ENCODE measurements at regions not wholly inside any gene's neighbourhood (a gene's known extent, or its start where the extent isn't known, plus 50 kb on each side); places are given as distances from the start of the nearest gene placed in this dataset.

GRCh38 chr5:124634228-124634739, 112.2 kb downstream of the ZNF608 start:
- in situ Hi-C loops (cut with MboI; ENCODE audit: low pct_unique_long_range_greater_than_20kb in 2 of 9, low sequenced_read_pairs in 9 of 9, unreplicated experiment in 9 of 9): no loop called here
- H3K27ac ChIP-seq: no peak overlapping the region

GRCh38 chr5:124633209-124633608, 113.2 kb downstream of the ZNF608 start:
- Histone ChIP-seq H3K4me1 (replicated peaks in 1 of 2) (peaks cover 67 to 72% of the 10 kb centered on the region in 2 donors), H3K27ac (no peak overlapping the region), H3K4me3 (no peak overlapping the region)
- 82 to 100% (median 100%) methylated on average over 1 to 5 of the region's 5 CpGs; no CpG with 5 or more reads in 1 of the 10 experiments for WGBS, 10 experiments
- ATAC-seq (replicated peaks in 6 of 8): no peak
- in situ Hi-C loops (cut with MboI; ENCODE audit: low pct_unique_long_range_greater_than_20kb in 2 of 9, low sequenced_read_pairs in 9 of 9, unreplicated experiment in 9 of 9): no loop called here

More at GRCh38 chr5:124634228-124634739, 112.2 kb downstream of the ZNF608 start:
- WGBS, 10 experiments: 0% methylated on average over 1 of the region's 1 CpG; no CpG with 5 or more reads in 4 of the 10 experiments
- ATAC-seq (replicated peaks in 6 of 8): peak; percentile 72 to 88 (median 86)
- Histone ChIP-seq H3K4me3 (no peak overlapping the region), H3K4me1 (replicated peaks in 1 of 2) (peaks cover 60 to 68% of the 10 kb centered on the region in 2 donors)

- ATAC-seq (replicated peaks in 6 of 8): peak in 1 of 8 experiments; percentile 13
- Histone ChIP-seq H3K27ac (peak overlapping the region; percentile 51 to 59), H3K4me1 (replicated peaks in 1 of 2) (peaks cover 74 to 79% of the 10 kb centered on the region in 2 donors), H3K4me3 (no peak overlapping the region)
- 0 to 100% (median 31%) methylated on average over 1 to 3 of the region's 3 CpGs; no CpG with 5 or more reads in 4 of the 10 experiments for WGBS, 10 experiments
- in situ Hi-C loops (cut with MboI; ENCODE audit: low pct_unique_long_range_greater_than_20kb in 2 of 9, low sequenced_read_pairs in 9 of 9, unreplicated experiment in 9 of 9): no loop called here
These were observed 114.4 kb downstream of the ZNF608 start for GRCh38 chr5:124631874-124632550.

GRCh38 chr5:124630767-124631704, 115.4 kb downstream of the ZNF608 start:
- Histone ChIP-seq H3K4me1 (replicated peaks in 1 of 2) (peaks cover 74 to 76% of the 10 kb centered on the region in 2 donors), H3K27ac (peak overlapping the region in 1 of 2 donors; percentile 21), H3K4me3 (no peak overlapping the region)
- no peak for ATAC-seq (replicated peaks in 6 of 8)
- WGBS, 10 experiments: 81 to 100% (median 100%) methylated on average over 1 to 4 of the region's 5 CpGs; no CpG with 5 or more reads in 3 of the 10 experiments
- in situ Hi-C loops (cut with MboI; ENCODE audit: low pct_unique_long_range_greater_than_20kb in 2 of 9, low sequenced_read_pairs in 9 of 9, unreplicated experiment in 9 of 9): no loop called here

GRCh38 chr5:124628721-124629596, 117.5 kb downstream of the ZNF608 start:
- in situ Hi-C loops (cut with MboI; ENCODE audit: low pct_unique_long_range_greater_than_20kb in 2 of 9, low sequenced_read_pairs in 9 of 9, unreplicated experiment in 9 of 9): no loop called here
- H3K27ac ChIP-seq: peak overlapping the region; percentile 62 to 77
- peaks cover 55 to 60% of the 10 kb centered on the region in 2 donors for H3K4me1 ChIP-seq (replicated peaks in 1 of 2)
- no peak overlapping the region for H3K4me3 ChIP-seq
- 35 to 100% (median 50%) methylated on average over 1 to 8 of the region's 17 CpGs; no CpG with 5 or more reads in 3 of the 10 experiments for WGBS, 10 experiments
- peak; percentile 60 to 98 (median 96) for ATAC-seq (replicated peaks in 6 of 8)

- WGBS, 10 experiments: 20 to 100% (median 57%) methylated on average over 3 to 15 of the region's 17 CpGs
- Histone ChIP-seq H3K27ac (peak overlapping the region; percentile 62 to 77), H3K4me3 (no peak overlapping the region), H3K4me1 (replicated peaks in 1 of 2) (peaks cover 45 to 50% of the 10 kb centered on the region in 2 donors)
- in situ Hi-C loops (cut with MboI; ENCODE audit: low pct_unique_long_range_greater_than_20kb in 2 of 9, low sequenced_read_pairs in 9 of 9, unreplicated experiment in 9 of 9): no loop called here
- peak in 5 of 8 experiments; percentile 0 to 2 (median 1) for ATAC-seq (replicated peaks in 6 of 8)
These were observed 118.4 kb downstream of the ZNF608 start for GRCh38 chr5:124627815-124628595.

GRCh38 chr5:124626053-124626452, 120.4 kb downstream of the ZNF608 start:
- Histone ChIP-seq H3K4me1 (replicated peaks in 1 of 2) (peaks cover 26 to 32% of the 10 kb centered on the region in 2 donors), H3K27ac (no peak overlapping the region), H3K4me3 (no peak overlapping the region)
- in situ Hi-C loops (cut with MboI; ENCODE audit: low pct_unique_long_range_greater_than_20kb in 2 of 9, low sequenced_read_pairs in 9 of 9, unreplicated experiment in 9 of 9): no loop called here
- WGBS, 10 experiments: 70 to 100% (median 100%) methylated on average over 1 to 2 of the region's 2 CpGs; no CpG with 5 or more reads in 3 of the 10 experiments
- ATAC-seq (replicated peaks in 6 of 8): no peak

- peaks cover 7% of the 10 kb centered on the region in 2 donors for H3K4me1 ChIP-seq (replicated peaks in 1 of 2)
- no peak overlapping the region for H3K27ac ChIP-seq
- H3K4me3 ChIP-seq: no peak overlapping the region
- in situ Hi-C loops (cut with MboI; ENCODE audit: low pct_unique_long_range_greater_than_20kb in 2 of 9, low sequenced_read_pairs in 9 of 9, unreplicated experiment in 9 of 9): no loop called here
- no peak for ATAC-seq (replicated peaks in 6 of 8)
- 36 to 93% (median 84%) methylated on average over 1 to 5 of the region's 5 CpGs for WGBS, 10 experiments
These were observed 123.2 kb downstream of the ZNF608 start for GRCh38 chr5:124623265-124623664.

- no peak for ATAC-seq (replicated peaks in 6 of 8)
These were observed 123.6 kb downstream of the ZNF608 start for GRCh38 chr5:124622851-124623250.

GRCh38 chr5:124621279-124621678, 125.2 kb downstream of the ZNF608 start:
- in situ Hi-C loops (cut with MboI; ENCODE audit: low pct_unique_long_range_greater_than_20kb in 2 of 9, low sequenced_read_pairs in 9 of 9, unreplicated experiment in 9 of 9): no loop called here
- no peak overlapping the region for H3K4me3 ChIP-seq
- peaks cover 4 to 8% of the 10 kb centered on the region in 2 donors for H3K4me1 ChIP-seq (replicated peaks in 1 of 2)
- H3K27ac ChIP-seq: no peak overlapping the region
- ATAC-seq (replicated peaks in 6 of 8): no peak
- WGBS, 10 experiments: 0 to 97% (median 86%) methylated on average over 1 to 5 of the region's 5 CpGs; no CpG with 5 or more reads in 1 of the 10 experiments

More at GRCh38 chr5:124622851-124623250, 123.6 kb downstream of the ZNF608 start:
- WGBS, 10 experiments: 13 to 92% (median 78%) methylated on average over 2 to 3 of the region's 3 CpGs; no CpG with 5 or more reads in 1 of the 10 experiments
- in situ Hi-C loops (cut with MboI; ENCODE audit: low pct_unique_long_range_greater_than_20kb in 2 of 9, low sequenced_read_pairs in 9 of 9, unreplicated experiment in 9 of 9): no loop called here
- Histone ChIP-seq H3K4me3 (no peak overlapping the region), H3K4me1 (replicated peaks in 1 of 2) (peaks cover 3% of the 10 kb centered on the region in 2 donors), H3K27ac (no peak overlapping the region)

- H3K4me3 ChIP-seq: no peak overlapping the region
- in situ Hi-C loops (cut with MboI; ENCODE audit: low pct_unique_long_range_greater_than_20kb in 2 of 9, low sequenced_read_pairs in 9 of 9, unreplicated experiment in 9 of 9): no loop called here
- 85 to 100% (median 92%) methylated on average over 1 to 2 of the region's 2 CpGs for WGBS, 10 experiments
- H3K4me1 ChIP-seq (replicated peaks in 1 of 2): peaks cover 7 to 10% of the 10 kb centered on the region in 2 donors
- no peak overlapping the region for H3K27ac ChIP-seq
- ATAC-seq (replicated peaks in 6 of 8): no peak
These were observed 125.7 kb downstream of the ZNF608 start for GRCh38 chr5:124620743-124621142.

Data from motor neuron (in vitro differentiated cells).